Vagina (tissue), 2 donors: ENCODE measurements at regions not wholly inside any gene's neighbourhood (a gene's known extent, or its start where the extent isn't known, plus 50 kb on each side); places are given as distances from the start of the nearest gene placed in this dataset.

Experiments used
- CTCF ChIP-seq, 3 experiments: fragments of 450-650 bp in 2 of 3; fragments of 200-600 bp in 1 of 3; sonication (generic) in 1 of 3; IDR thresholded peaks; one replicate each; pipeline ENCODE4 v1.5.1; 2017 to 2019; ENCODE audit warnings: antibody characterized with exemption in 3 of 3, mild to moderate bottlenecking in 2 of 3, moderate library complexity in 2 of 3
- POLR2A ChIP-seq, 2 donors: fragments of 450-650 bp; IDR thresholded peaks; one replicate each; pipeline ENCODE4 v1.6.1; 2017; ENCODE audit warnings: antibody characterized with exemption in 2 of 2, mild to moderate bottlenecking in 2 of 2, moderate library complexity in 2 of 2
- POLR2AphosphoS5 ChIP-seq, 2 donors: sonication (generic); formaldehyde crosslinking; IDR thresholded peaks; one replicate each; pipeline ENCODE4 v1.9.0; 2017; ENCODE audit warnings: antibody characterized with exemption in 2 of 2, mild to moderate bottlenecking in 2 of 2, low read depth in 1 of 2; ENCODE audit not compliant: insufficient read depth in 1 of 2

DNA sequence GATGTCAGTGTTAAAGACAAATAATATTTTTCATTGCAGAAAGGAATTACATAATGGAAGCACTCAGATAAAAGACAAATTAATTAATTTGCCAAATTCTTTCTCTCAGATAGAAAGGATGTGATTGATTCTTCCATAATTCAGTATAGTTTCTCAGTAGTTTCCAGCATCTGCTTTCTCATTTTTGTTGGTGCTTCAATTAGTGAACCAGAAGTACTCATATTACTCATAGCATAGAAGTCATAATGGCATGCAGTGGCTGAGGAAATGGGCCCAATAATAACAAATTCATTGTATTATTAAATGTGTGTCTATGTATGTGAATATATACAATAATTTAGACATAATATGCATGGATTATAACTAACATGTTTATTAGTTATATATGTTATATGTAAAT lies 393.3 kb upstream of the TRAM1L1 start:
- TF ChIP-seq POLR2A (IDR thresholded peaks at IDR 0.05): no peak
- TF ChIP-seq CTCF (IDR thresholded peaks at IDR 0.05): no peak
- TF ChIP-seq POLR2AphosphoS5 (IDR thresholded peaks at IDR 0.05; ENCODE audit: insufficient read depth in 1 of 2, low read depth in 1 of 2): no peak
